H1 (cell line): ENCODE measurements at regions not wholly inside any gene's neighbourhood (a gene's known extent, or its start where the extent isn't known, plus 50 kb on each side); places are given as distances from the start of the nearest gene placed in this dataset.

Experiments used
- CTCF ChIA-PET: fragments of 300-600 bp; sonication (Branson Sonifier 250); formaldehyde crosslinking; loops from one replicate; lab custom pipeline; 2021; ENCODE audit not compliant: partially characterized antibody; lab: Charles Lee
- POLR2A ChIA-PET: fragments of 300-600 bp; sonication (Branson Sonifier 250); formaldehyde crosslinking; loops from one replicate; lab custom pipeline; 2021; ENCODE audit warnings: inconsistent platforms; ENCODE audit not compliant: partially characterized antibody; lab: Charles Lee
- DNase-seq, 2 experiments: peaks; one replicate each; pipeline versions ENCODE4 v3.0.0 to v3.0.0-alpha.2; 2010 to 2022; ENCODE audit warnings: low spot score in 2 of 2, low read depth in 1 of 2, mixed read lengths in 1 of 2
- FAIRE-seq: peaks from 2 replicates; lab custom pipeline; 2011; peaks lifted over from hg19 to GRCh38; lab: Jason Lieb, UNC
- H2AFZ ChIP-seq: 2 replicates; pipeline ENCODE4 v1.8.1; 2012; ENCODE audit warnings: low read length, inconsistent platforms
- H2AK5ac ChIP-seq: 2 replicates; pipeline ENCODE4 v1.6.1; 2013; ENCODE audit warnings: low read depth, low read length
- H2BK120ac ChIP-seq: replicated peaks from 2 replicates; pipeline ENCODE3; 2013; ENCODE audit warnings: low read depth, low read length, inconsistent platforms
- H2BK12ac ChIP-seq: 2 replicates; pipeline ENCODE4 v1.6.1; 2013; ENCODE audit warnings: low read depth, low read length
- H2BK15ac ChIP-seq: 2 replicates; pipeline ENCODE4 v1.6.1; 2013; ENCODE audit warnings: low read length
- H2BK20ac ChIP-seq: 2 replicates; pipeline ENCODE4 v1.6.1; 2013; ENCODE audit warnings: low read length
- H2BK5ac ChIP-seq: 2 replicates; pipeline ENCODE4 v1.6.1; 2013; ENCODE audit warnings: low read depth, low read length
- H3K14ac ChIP-seq: 2 replicates; pipeline ENCODE4 v1.6.1; 2013; ENCODE audit warnings: inconsistent platforms; ENCODE audit not compliant: insufficient read length
- H3K18ac ChIP-seq: 2 replicates; pipeline ENCODE4 v1.6.1; 2013; ENCODE audit warnings: low read length; ENCODE audit errors: extremely low read depth
- H3K23ac ChIP-seq: 2 replicates; pipeline ENCODE4 v1.6.1; 2013; ENCODE audit warnings: inconsistent platforms; ENCODE audit not compliant: insufficient read length
- H3K23me2 ChIP-seq: 2 replicates; pipeline ENCODE4 v1.6.1; 2013; ENCODE audit warnings: low read depth, low read length
- H3K27ac ChIP-seq: 2 replicates; pipeline ENCODE4 v1.6.1; 2011; ENCODE audit warnings: low read depth, low read length, inconsistent platforms
- H3K27me3 ChIP-seq, 4 experiments: replicated peaks in 1 of 4; 1 replicate in 1 of 4; 2 replicates in 3 of 4; pipeline versions ENCODE4 v1.6.1 to v1.8.1; 2011 to 2013; ENCODE audit warnings: low read length in 3 of 4, mild to moderate bottlenecking in 3 of 4, inconsistent platforms in 2 of 4, mixed read lengths in 2 of 4, moderate library complexity in 1 of 4; ENCODE audit not compliant: control insufficient read depth in 3 of 4, insufficient read depth in 3 of 4; ENCODE audit errors: extremely low read depth in 1 of 4
- H3K36me3 ChIP-seq, 4 experiments: 2 replicates each; pipeline versions ENCODE4 v1.6.1 to v1.8.1; 2011 to 2013; ENCODE audit warnings: mild to moderate bottlenecking in 4 of 4, low read length in 3 of 4, moderate library complexity in 2 of 4, control low read depth in 1 of 4, inconsistent platforms in 1 of 4; ENCODE audit not compliant: insufficient read depth in 4 of 4, control insufficient read depth in 2 of 4
- H3K4ac ChIP-seq: replicated peaks from 2 replicates; pipeline ENCODE3; 2013; ENCODE audit warnings: low read length, low read depth, mixed read lengths, inconsistent platforms; ENCODE audit not compliant: insufficient read length
- H3K4me1 ChIP-seq, 4 experiments: replicated peaks in 1 of 4; 1 replicate in 1 of 4; 2 replicates in 3 of 4; pipeline versions ENCODE4 v1.6.1 to v1.8.1; 2011 to 2013; ENCODE audit warnings: low read length in 3 of 4, inconsistent platforms in 2 of 4, mixed read lengths in 1 of 4; ENCODE audit not compliant: insufficient read depth in 4 of 4, control insufficient read depth in 3 of 4
- H3K4me2 ChIP-seq, 2 experiments: 2 replicates each; pipeline versions ENCODE4 v1.6.1 to v1.8.1; 2011 to 2013; ENCODE audit warnings: low read depth in 2 of 2, low read length in 2 of 2, control low read depth in 1 of 2, inconsistent platforms in 1 of 2, mild to moderate bottlenecking in 1 of 2; ENCODE audit not compliant: insufficient read depth in 1 of 2
- H3K4me3 ChIP-seq, 4 experiments: fragments of 200-600, 300-600 bp in 1 of 4; sonication (generic), shearing (Covaris generic), sonication (Bioruptor Twin) in 1 of 4; 2 replicates each; pipeline versions ENCODE4 v1.5.1 to v1.8.1; 2011 to 2016; ENCODE audit warnings: low read length in 4 of 4, low read depth in 3 of 4, control low read depth in 2 of 4, inconsistent platforms in 2 of 4, mild to moderate bottlenecking in 2 of 4, mixed read lengths in 1 of 4, moderate library complexity in 1 of 4; ENCODE audit not compliant: insufficient read depth in 2 of 4; ENCODE audit errors: extremely low read depth in 1 of 4
- H3K56ac ChIP-seq: replicated peaks from 2 replicates; pipeline ENCODE3; 2013; ENCODE audit warnings: low read depth, mild to moderate bottlenecking, mixed read lengths, low read length, inconsistent platforms; ENCODE audit not compliant: insufficient read length
- H3K79me1 ChIP-seq: 2 replicates; pipeline ENCODE4 v1.6.1; 2013; ENCODE audit warnings: low read depth, low read length, control low read depth
- H3K79me2 ChIP-seq, 2 experiments: 2 replicates each; pipeline versions ENCODE4 v1.6.1 to v1.8.1; 2012 to 2013; ENCODE audit warnings: low read length in 2 of 2, mild to moderate bottlenecking in 2 of 2, inconsistent platforms in 1 of 2; ENCODE audit not compliant: insufficient read depth in 2 of 2, control insufficient read depth in 1 of 2
- H3K9ac ChIP-seq, 4 experiments: replicated peaks in 1 of 4; 1 replicate in 1 of 4; 2 replicates in 3 of 4; pipeline versions ENCODE4 v1.6.1 to v1.8.1; 2011 to 2013; ENCODE audit warnings: low read depth in 3 of 4, low read length in 3 of 4, control low read depth in 2 of 4, mild to moderate bottlenecking in 2 of 4, moderate library complexity in 2 of 4, inconsistent platforms in 1 of 4; ENCODE audit errors: extremely low read depth in 1 of 4
- H3K9me3 ChIP-seq, 2 experiments: 2 replicates each; pipeline versions ENCODE4 v1.6.1 to v1.8.1; 2012 to 2013; ENCODE audit warnings: mild to moderate bottlenecking in 2 of 2, moderate library complexity in 2 of 2, control low read depth in 1 of 2, inconsistent platforms in 1 of 2, low read depth in 1 of 2, low read length in 1 of 2, mixed read lengths in 1 of 2; ENCODE audit not compliant: insufficient read depth in 2 of 2
- H4K20me1 ChIP-seq, 2 experiments: replicated peaks in 1 of 2; 2 replicates each; pipeline versions ENCODE3 to v1.8.1; 2011 to 2013; ENCODE audit warnings: inconsistent platforms in 2 of 2, low read length in 2 of 2, mild to moderate bottlenecking in 1 of 2; ENCODE audit not compliant: insufficient read depth in 2 of 2, control insufficient read depth in 1 of 2
- H4K5ac ChIP-seq: 2 replicates; pipeline ENCODE4 v1.6.1; 2013; ENCODE audit warnings: low read length, low read depth, mixed read lengths, inconsistent platforms; ENCODE audit not compliant: insufficient read length
- H4K8ac ChIP-seq: 2 replicates; pipeline ENCODE4 v1.8.0; 2013; ENCODE audit warnings: mild to moderate bottlenecking, moderate library complexity, low read length, inconsistent platforms; ENCODE audit not compliant: insufficient read depth; ENCODE audit errors: extremely low read depth
- H4K91ac ChIP-seq: replicated peaks from 2 replicates; pipeline ENCODE3; 2013; ENCODE audit warnings: low read length, mixed read lengths, inconsistent platforms; ENCODE audit not compliant: insufficient read length
- CEBPB ChIP-seq: IDR thresholded peaks from 2 replicates; pipeline ENCODE4 v1.6.1; 2012; ENCODE audit warnings: low read depth, low read length
- EZH2 ChIP-seq: fragments of 200-600 bp; sonication (generic); IDR thresholded peaks from 2 replicates; pipeline ENCODE4 v1.7.1; 2012; ENCODE audit warnings: low read depth, mild to moderate bottlenecking, moderate library complexity, low read length, inconsistent platforms; ENCODE audit not compliant: severe bottlenecking
- POLR2AphosphoS5 ChIP-seq: IDR thresholded peaks from 2 replicates; pipeline ENCODE4 v1.6.1; 2011; ENCODE audit warnings: low read depth, low read length
- SIX5 ChIP-seq: IDR thresholded peaks from 2 replicates; pipeline ENCODE4 v1.6.1; 2011; ENCODE audit warnings: mild to moderate bottlenecking, low read depth, low read length

GRCh38 chr10:57921140-57921539, 346.6 kb downstream of the IPMK start:
- Histone ChIP-seq H4K5ac (no peak overlapping the region), H2AFZ (no peak overlapping the region), H3K14ac (no peak overlapping the region), H3K79me1 (no peaks in the 10 kb centered on the region), H3K23ac (no peak overlapping the region), H3K4me3 (no peak overlapping the region), H3K36me3 (no peaks in the 10 kb centered on the region), H3K79me2 (no peaks in the 10 kb centered on the region), H3K4me2 (no peak overlapping the region), H3K27ac (no peak overlapping the region), H2BK15ac (no peak overlapping the region), H3K4me1 (no peaks in the 10 kb centered on the region), H3K9me3 (no peaks in the 10 kb centered on the region), H3K56ac (no peak overlapping the region), H2BK120ac (no peak overlapping the region), H3K9ac (no peak overlapping the region), H4K20me1 (no peaks in the 10 kb centered on the region), H2BK12ac (no peak overlapping the region), H4K8ac (no peak overlapping the region), H3K4ac (no peak overlapping the region), H3K18ac (no peak overlapping the region), H2BK5ac (no peak overlapping the region), H3K23me2 (no peaks in the 10 kb centered on the region), H4K91ac (no peak overlapping the region), H2BK20ac (no peak overlapping the region), H2AK5ac (no peak overlapping the region), H3K27me3 (no peaks in the 10 kb centered on the region)
- no peak for FAIRE-seq
- TF ChIP-seq EZH2, result no peak
- no peak for TF ChIP-seq CEBPB
- TF ChIP-seq SIX5, result no peak
- TF ChIP-seq POLR2AphosphoS5, result no peak
- CTCF ChIA-PET, result no interaction called here
- DNase-seq, result no peak
- POLR2A ChIA-PET, result no interaction called here
